HG02981 (cell line): ENCODE measurements at regions not wholly inside any gene's neighbourhood (a gene's known extent, or its start where the extent isn't known, plus 50 kb on each side); places are given as distances from the start of the nearest gene placed in this dataset.
"Not testable (repeated sequence)": the region's sequence is repeated elsewhere in the genome, so short reads cannot be mapped to it uniquely, and the experiment has no call there.

Source experiments
- ATAC-seq: cut with Tn5 transposase; IDR thresholded peaks from one replicate; pipeline ENCODE4 v1.9.1; 2021; ENCODE audit warnings: mild to moderate bottlenecking, moderate library complexity; ENCODE audit not compliant: unreplicated experiment

DNA sequence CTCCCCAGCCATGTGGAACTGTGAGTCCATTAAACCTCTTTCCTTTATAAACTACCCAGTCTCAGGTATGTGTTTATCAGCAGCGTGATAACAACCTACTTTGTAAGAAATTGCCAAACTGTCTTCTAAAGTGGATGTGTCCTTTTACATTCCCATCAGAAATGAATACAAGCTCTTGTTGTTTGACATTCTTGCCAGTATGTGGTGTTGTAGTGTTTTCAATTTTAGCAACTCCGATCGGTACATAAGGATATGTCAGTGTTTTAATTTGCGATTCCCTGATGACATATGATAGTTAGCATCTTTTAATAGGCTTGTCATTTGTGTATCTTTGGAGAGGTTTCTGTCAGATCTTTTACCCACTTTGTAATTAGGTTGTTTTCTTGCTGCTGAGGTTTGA lies 1156.3 kb upstream of the CRIM1 start:
- ATAC-seq, result no peak

DNA sequence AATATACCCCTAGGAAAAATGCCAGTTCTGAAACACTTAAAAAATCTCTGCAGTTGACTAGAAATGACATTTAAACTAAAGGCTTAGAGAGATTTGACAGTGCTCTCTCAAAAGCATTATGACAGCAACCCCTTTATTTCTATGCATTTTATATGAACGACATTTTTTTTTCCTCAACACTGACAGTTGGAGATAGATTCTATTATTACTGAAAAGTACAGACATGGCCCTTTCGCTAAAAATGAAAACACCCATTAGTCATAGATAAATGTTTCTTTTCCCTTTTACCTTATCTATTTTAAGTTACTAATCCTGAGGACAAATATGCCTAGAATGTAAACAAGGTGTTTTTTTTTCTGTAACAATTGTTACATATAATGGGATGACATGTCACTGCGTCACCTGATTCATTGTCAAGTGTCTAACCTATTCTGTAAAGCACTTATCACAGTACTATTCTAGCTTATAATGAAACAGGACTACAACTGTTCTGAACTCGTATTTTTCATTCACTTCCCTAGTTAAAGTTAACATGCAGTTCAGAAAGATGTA lies 1169.6 kb upstream of the CRIM1 start:
- ATAC-seq, result no peak

DNA sequence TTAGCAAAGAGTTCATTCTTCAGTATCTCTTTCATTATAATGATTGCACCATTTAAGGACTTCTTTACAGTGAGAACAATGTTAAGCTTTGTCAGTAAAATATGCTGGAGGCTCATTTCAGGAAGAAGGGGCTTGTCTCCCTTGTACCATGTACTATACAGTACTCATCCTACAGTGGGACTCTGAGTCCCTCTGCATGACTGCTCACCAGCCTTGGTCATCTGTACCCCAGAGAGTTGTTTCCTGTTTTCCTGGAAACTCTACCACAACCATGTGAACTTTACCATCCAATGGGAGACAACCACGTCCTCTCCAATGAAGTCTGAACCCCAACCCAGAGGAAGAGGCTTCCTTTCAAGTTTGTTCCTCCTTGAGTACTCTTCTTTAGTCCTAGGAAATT lies 1171.1 kb upstream of the CRIM1 start:
- no peak for ATAC-seq

DNA sequence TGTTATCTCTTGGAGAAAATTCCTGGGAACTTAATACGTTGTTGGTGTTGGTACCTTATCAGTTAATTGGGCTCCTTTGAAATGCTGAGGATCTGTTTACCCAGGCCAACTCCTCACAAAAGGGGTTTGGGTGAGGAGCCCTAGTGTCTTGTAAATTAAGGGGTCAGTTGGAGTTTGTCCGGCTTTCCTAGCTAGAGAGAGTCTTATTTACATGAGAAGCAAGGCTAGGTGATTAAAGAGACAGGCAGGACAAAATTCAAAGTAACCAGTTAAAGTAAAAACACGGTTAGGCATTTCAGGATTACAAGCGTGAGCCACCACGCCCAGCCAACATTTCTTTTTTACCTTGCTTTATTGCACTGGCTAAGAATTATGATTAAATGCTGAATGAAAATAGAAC lies 1178.9 kb upstream of the CRIM1 start:
- not testable (repeated sequence) for ATAC-seq

DNA sequence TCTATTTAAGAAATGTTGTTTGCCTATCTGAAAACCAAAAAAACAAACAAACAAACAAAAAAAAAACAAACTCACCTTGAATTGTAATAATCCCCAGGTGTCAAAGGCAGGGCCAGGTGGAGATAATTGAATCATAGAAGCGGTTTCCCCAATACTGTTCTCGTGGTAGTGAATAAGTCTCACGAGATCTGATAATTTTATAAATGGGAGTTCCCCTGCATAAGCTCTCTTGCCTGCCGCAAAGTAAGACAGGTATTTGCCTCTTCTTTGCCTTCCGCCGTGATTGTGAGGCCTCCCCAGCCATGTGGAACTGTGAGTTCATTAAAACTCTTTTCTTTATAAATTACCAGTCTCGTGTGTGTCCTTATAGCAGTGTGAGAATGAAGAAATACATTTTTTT lies 1180.7 kb upstream of the CRIM1 start:
- ATAC-seq, result no peak

DNA sequence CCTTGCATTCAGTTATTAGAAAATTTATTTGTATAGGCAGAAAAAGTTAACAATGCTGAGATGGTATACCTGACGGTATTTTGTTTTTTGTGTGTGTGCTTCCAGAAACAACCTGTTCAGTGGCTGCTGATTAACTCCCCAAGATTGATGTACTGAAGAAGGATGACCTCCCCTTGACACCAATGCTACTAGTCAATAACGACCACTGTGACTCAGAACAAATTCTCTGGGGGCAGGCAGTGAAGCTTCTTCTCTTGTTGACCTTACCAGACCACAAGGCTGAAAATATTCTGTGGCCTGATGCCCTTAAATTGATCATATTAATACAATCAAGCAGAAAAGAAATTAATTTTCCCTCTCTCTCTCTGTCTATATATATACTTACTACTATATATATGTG lies 1182.9 kb upstream of the CRIM1 start:
- no peak for ATAC-seq

DNA sequence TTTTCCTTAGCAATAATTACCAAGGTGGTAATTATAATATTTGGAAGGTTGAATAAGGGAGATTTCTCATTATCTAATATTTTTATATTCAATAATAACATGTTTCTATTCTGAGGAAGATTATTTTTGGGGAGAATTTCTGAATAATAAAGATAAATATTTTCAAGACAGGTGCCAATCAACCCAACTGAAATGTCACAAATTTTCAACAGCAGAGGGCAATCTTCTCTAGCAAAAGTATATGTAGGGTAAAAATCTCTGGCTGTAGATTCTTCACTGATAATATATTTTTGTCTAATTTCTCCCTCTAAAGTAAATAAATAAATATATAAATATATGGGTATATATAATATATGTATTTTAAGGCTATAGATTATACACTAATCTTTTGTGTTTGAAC lies 1187.2 kb upstream of the CRIM1 start:
- no peak for ATAC-seq

DNA sequence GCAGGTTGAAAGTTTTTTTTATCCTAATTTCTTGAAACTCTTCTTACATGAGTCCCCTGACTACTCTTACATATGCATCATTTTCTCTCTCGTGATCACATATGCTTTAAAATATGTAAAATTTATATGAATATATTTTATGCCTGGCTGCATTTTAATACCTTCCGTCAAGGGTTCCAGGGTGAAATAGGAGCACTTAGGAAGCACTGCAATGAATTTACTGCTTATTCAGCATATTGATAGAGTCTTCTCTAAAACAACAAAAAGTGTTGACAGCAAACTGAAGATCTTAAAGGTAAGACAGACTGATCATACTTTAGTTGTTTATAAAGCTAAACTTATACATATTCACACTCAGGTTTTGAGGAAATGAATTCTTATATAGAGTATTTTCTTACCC lies 1191.6 kb upstream of the CRIM1 start:
- ATAC-seq, result no peak

DNA sequence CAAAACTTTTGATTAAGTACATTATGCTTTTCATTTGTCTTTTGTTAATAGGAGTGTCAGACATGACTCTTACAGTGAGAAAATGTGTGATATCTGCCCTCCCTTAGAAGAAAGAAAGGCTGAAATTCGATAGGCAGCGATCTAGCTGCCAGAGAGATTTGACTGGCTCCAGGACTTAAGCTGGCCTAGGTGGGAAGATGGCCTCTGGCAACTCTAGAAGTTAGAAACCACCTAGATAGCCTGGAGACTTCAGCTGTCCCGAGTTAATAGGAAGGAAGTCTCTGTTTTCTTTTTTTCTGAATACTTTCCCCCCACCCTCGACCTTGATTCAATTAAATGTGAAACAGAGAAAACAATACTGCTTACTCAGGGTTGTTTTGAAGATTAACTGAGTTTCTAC lies 1194.7 kb upstream of the CRIM1 start:
- ATAC-seq, result no peak

DNA sequence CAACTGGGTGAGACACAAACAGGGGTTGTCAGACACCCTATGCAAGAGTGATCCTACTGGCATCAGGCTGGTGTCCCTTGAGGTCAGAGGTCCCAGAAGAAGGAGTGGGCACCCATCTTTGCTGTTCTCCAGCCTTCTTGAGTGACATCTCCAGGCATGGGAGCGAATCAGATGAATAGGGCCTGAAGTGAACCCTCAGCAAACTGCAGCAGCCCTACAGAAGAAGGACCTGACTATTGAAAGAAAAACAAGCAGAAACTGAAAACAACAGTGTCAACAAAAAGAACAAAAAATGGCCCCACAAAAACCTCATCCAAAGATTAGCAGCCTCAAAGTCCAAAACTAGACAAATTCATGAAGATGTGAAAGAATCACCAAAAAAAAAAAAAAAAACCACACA lies 1229.7 kb upstream of the CRIM1 start:
- ATAC-seq, result no peak

DNA sequence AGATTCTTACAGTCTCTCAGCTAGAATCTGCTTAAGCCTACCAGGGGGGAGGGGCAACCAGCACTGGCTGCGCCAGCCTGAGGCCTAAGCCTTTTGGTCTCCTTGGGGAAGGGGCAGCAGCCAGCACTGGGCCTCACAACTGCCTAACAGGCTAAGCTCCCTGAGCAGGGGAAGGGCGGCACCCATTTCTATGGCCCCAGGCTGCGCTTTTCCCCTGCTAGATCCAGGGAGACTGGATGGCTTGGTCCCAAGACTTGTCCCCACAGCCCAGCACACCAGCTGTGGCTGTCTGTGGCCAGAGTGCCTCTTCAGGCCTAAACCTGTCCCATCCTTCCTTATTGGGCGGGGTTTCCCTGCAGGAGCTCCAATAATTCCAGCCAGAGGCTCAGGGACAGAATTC lies 1230.3 kb upstream of the CRIM1 start:
- no peak for ATAC-seq

DNA sequence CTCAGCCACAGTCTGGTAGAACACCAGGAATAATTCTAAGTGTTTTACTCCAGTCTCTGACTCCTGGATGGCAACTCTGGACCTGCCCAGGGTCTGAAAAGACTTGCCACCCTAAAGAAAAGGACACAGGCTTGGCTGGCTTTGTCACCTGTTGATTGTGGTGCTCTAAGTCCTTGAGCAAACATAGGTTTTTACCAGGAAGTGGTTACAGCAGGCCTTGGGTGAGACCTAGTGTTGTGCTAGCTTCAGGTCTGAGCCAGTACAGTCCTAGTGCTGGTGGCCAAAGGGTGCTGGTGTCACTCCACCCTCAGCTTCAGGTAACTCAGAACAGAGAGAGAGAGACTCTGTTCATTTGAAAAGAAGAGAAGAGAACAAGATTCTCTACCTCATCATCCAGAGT lies 1239.4 kb upstream of the CRIM1 start:
- no peak for ATAC-seq

DNA sequence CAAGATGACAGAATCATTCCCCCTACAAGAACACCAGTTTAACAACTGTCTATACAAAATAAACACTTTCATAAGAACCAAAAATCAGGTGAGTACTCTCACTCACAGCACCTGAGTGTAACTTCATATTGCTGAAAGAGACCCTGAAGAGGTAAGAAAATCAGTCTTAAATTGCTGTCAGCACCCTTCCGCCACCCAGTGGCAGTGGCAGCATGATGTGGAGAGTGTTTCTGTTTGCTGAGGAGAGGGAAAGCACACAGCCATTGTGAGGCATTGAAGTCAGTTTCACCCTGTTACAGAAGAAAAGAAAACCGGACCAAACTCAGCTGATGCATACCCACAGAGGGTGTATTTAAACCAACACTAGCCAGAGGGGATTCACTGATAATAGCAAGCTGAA lies 1240.8 kb upstream of the CRIM1 start:
- ATAC-seq, result no peak

DNA sequence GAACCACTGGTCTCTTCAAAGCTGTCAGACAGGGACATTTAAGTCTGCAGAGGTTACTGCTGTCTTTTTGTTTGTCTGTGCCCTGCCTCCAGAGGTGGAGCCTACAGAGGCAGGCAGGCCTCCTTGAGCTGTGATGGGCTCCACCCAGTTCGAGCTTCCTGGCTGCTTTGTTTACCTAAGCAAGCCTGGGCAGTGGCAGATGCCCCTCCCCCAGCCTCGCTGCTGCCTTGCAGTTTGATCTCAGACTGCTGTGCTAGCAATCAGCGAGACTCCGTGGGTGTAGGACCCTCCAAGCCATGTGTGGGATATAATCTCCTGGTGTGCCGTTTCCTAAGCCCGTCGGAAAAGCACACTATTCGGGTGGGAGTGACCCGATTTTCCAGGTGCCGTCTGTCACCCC lies 1243.2 kb upstream of the CRIM1 start:
- not testable (repeated sequence) for ATAC-seq

DNA sequence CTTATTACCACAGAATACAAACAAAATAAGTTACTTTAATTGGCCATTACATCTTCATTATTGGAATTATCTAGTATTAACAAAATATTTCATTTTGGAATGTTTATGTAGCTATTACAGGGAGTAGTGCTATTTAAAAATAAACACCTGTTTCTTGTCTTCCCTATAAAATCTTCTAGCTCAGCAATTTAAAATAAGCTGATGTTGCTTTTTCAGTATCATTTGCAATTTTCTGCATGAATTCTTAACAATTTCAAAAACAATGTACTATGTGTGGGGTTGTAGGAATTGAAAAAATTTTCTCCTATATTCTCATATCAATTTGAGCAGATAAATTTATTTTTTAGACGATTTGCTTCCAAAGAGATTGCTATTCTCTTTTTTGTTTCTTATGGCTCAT lies 1251.3 kb upstream of the CRIM1 start:
- no peak for ATAC-seq

DNA sequence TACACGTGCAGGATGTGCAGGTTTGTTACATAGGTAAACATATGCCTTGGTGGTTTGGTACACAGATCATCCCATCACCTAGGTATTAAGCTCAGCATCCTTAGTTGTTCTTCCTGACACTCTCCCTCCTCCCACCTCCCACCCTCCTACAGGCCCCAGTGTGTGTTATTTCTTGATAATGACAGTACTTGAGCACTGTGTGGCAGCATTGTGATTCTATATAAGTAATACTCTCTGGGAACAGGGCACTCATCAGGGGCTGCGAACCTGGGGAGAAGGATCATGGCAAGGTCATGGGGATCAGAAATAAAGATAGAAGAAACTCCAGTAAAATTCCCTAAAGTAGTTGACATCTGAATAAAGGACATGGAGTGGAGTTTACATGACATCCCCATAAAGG lies 1256.2 kb upstream of the CRIM1 start:
- no peak for ATAC-seq

DNA sequence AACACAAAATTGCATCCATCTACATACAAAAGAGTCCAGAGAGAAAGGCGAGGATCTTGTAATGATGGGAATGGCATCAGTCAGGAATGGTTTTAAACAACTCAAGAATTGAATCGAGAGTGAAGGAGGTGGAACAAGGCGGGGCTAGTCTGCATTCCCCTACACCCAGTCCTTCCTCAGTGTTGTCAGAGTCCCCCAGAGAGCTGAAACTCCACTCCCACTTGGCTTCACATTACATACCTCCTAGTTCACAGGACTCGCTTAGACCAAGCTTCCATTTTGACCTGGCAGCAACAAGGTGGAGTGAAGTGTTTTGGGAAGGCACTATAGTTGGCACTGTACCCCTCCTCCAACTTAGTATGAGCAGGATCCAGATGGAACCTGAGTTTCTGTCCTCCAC lies 1273.5 kb upstream of the CRIM1 start:
- ATAC-seq, result no peak

DNA sequence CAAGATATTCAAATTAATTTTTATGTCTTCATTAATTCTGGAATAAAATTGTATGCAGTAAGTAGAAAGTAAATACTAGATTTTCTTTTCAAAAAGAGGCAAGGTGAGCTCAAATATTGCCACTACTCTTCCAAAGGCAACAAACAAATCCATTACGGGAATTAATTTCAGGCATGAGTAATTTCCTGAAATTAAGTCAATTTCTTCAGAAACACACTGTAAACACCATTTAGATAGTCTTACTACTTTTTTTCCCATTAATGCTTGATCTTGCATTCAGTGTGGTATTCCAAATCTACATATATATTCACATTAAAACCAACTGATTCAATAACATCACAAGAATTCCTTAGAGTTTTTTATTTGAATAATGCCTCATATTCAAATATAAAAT lies 1274.0 kb upstream of the CRIM1 start:
- ATAC-seq, result no peak

DNA sequence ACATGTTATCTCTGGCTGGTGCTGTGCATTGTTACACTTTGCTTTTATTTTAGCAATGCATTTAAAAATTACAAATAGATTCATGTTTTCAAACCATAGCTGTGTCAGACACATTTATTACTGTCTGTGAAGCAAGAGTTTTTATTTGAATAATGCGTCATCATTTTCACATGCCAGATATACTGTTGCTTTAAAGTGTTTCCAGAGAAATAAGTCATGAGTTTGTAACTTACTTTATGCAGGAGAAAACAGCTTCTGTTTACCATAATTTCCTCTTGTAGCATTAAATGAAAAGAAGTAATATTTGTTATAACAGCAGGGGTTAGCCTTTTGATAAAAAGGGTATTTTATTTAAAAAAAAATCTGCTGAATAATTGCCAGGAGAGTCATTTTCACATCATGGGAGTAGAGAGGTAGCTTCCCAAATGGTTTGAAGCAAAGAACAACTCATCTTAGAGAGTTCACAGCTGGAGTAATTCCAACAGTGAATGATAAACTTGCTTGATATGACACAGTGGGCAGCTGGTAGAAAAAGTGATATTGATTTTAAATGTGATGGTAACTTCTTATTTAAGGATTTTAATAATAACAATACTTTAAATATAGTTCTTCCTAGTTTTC lies 1274.5 kb upstream of the CRIM1 start:
- ATAC-seq, result no peak

DNA sequence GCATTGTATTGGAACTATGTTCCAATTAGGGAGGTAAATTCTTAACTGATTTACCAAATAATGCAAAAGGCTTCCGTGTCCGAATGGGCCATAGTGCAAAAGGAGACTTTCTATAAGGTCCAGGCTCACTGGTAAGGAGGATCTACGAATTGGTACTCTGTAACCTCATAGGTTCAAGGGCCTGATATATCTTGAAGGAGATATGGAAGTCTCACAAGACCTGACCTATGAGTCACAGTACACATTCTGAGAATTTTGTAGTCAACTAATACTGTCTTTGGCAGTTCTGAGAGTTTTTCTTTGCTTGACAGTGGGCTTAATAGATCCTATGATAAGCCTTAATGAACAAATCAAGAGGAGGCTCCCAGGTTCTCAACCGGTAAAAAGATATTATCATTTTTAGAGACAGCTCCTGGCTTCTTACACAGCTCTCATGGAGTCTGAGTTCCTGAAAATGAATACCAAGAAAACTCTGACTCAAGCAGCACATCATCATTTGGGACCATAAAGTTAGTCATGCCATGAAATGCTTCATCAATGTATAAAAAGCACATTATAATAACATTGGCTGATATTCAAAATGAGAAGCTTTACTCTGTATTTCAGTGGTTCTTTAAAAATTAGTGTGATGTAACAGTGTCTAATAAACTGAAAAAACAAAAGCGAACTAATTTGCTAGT lies 1275.2 kb upstream of the CRIM1 start:
- no peak for ATAC-seq

DNA sequence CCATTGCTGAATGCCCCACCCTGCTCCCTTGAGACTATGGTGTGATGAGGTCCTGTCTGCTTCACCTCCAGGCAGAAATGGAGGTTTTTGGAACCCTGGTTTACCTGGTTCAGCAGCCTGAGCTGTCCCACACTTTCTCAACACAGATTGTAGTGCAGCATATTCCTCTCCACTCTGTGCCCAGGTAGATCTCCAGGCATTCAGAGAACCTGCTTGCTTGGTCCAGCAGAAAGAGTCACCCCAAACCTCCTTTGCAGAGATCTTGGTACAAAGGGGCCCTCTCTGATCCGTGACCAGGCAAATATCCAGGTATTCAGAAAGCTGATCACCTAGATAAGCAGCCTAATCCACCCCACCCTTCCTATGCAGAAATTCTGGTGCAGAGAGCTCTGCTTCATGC lies 1288.2 kb upstream of the CRIM1 start:
- no peak for ATAC-seq

DNA sequence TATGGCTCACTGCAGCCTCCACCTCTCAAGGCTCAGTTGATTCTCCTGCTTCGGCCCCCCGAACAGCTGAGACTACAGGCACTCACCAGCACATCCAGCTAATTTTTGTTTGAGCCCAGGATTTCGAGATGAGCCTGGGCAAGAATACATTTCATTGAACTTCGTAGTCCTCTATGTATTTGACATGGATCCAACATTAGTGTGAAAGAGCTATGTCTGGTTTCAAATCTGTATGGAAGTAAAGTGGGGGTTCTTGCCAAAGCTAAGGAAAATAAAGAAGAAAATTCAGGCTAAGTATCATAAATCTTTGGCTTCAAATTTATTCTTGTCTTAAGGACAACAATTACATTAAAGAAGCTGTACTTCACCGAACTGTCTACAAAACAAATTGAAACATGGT lies 1291.7 kb upstream of the CRIM1 start:
- ATAC-seq, result no peak

DNA sequence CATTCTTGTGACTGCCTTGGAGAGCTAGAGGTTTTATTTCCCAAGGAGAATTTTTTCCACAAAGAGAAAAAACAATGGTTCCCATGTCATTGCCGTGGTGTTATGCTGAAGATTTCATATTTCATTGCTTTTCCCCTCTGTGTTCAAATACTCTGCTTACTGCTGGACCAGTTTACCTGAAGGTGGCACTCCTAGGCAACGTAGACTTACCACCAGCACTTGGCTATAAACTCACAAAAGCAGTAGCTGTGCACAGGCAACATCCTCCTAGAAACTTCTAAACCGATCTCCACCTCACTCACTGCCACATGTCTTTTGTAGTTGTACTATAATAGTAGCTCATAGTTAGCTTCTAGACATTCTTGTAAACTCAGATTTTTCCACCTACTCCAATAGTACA lies 1319.7 kb upstream of the CRIM1 start:
- ATAC-seq, result no peak
